Liver (tissue), 8 donors: ENCODE measurements at regions not wholly inside any gene's neighbourhood (a gene's known extent, or its start where the extent isn't known, plus 50 kb on each side); places are given as distances from the start of the nearest gene placed in this dataset.

Experiments
- DNase-seq: peaks from one replicate; pipeline ENCODE4 v3.0.0-alpha.2; 2017; ENCODE audit warnings: low spot score
- H3K27ac ChIP-seq, 2 donors: one replicate each; pipeline ENCODE4 v1.7.0; 2013; ENCODE audit warnings: inconsistent platforms in 2 of 2, low read length in 2 of 2, control low read depth in 1 of 2, low read depth in 1 of 2, mild to moderate bottlenecking in 1 of 2
- H3K27me3 ChIP-seq, 4 donors: one replicate each; pipeline versions ENCODE4 v1.6.1 to v1.7.0; 2013; ENCODE audit warnings: low read length in 3 of 4, inconsistent platforms in 1 of 4, mild to moderate bottlenecking in 1 of 4, moderate library complexity in 1 of 4; ENCODE audit not compliant: control insufficient read depth in 4 of 4, insufficient read depth in 4 of 4
- H3K36me3 ChIP-seq, 4 donors: one replicate each; pipeline versions ENCODE4 v1.6.1 to v1.7.0; 2013; ENCODE audit warnings: low read length in 3 of 4, mild to moderate bottlenecking in 3 of 4, low read depth in 1 of 4, moderate library complexity in 1 of 4; ENCODE audit not compliant: control insufficient read depth in 4 of 4, insufficient read depth in 3 of 4
- H3K4me1 ChIP-seq, 4 donors: one replicate each; pipeline versions ENCODE4 v1.6.1 to v1.7.0; 2013; ENCODE audit warnings: low read length in 3 of 4, mild to moderate bottlenecking in 3 of 4, moderate library complexity in 1 of 4; ENCODE audit not compliant: control insufficient read depth in 4 of 4, insufficient read depth in 4 of 4
- H3K4me3 ChIP-seq, 3 donors: one replicate each; pipeline versions ENCODE4 v1.6.1 to v1.7.0; 2013; ENCODE audit warnings: low read length in 3 of 3, control low read depth in 1 of 3, low read depth in 1 of 3, mild to moderate bottlenecking in 1 of 3
- H3K9ac ChIP-seq, 2 donors: one replicate each; pipeline ENCODE4 v1.7.0; 2013; ENCODE audit warnings: low read length in 2 of 2, mild to moderate bottlenecking in 2 of 2, moderate library complexity in 2 of 2, control low read depth in 1 of 2, low read depth in 1 of 2
- H3K9me3 ChIP-seq, 4 donors: one replicate each; pipeline versions ENCODE4 v1.6.1 to v1.7.0; 2013; ENCODE audit warnings: low read length in 3 of 4; ENCODE audit not compliant: control insufficient read depth in 4 of 4
- ATF3 ChIP-seq: IDR thresholded peaks from 2 replicates; pipeline ENCODE4 v1.6.1; 2016; ENCODE audit warnings: antibody characterized with exemption
- EGR1 ChIP-seq, 2 donors: IDR thresholded peaks; 2 replicates each; pipeline ENCODE4 v1.6.1; 2016 to 2018; ENCODE audit warnings: antibody characterized with exemption in 2 of 2, low read depth in 2 of 2
- FOXA1 ChIP-seq: IDR thresholded peaks from 2 replicates; pipeline ENCODE4 v1.6.1; 2016; ENCODE audit warnings: antibody characterized with exemption
- GABPA ChIP-seq, 2 donors: IDR thresholded peaks in 1 of 2; conservative IDR thresholded peaks in 1 of 2; 2 replicates each; pipeline ENCODE4 v1.6.1; 2016; ENCODE audit warnings: antibody characterized with exemption in 2 of 2, mild to moderate bottlenecking in 1 of 2, moderate library complexity in 1 of 2
- HNF4A ChIP-seq, 2 donors: conservative IDR thresholded peaks; 2 replicates each; pipeline ENCODE4 v1.6.1; 2016; ENCODE audit warnings: antibody characterized with exemption in 2 of 2, mild to moderate bottlenecking in 2 of 2
- HNF4G ChIP-seq: IDR thresholded peaks from 2 replicates; pipeline ENCODE4 v1.6.1; 2016; ENCODE audit warnings: antibody characterized with exemption
- JUND ChIP-seq, 2 donors: IDR thresholded peaks; 2 replicates each; pipeline ENCODE4 v1.6.1; 2016; ENCODE audit warnings: antibody characterized with exemption in 2 of 2
- MAX ChIP-seq: IDR thresholded peaks from 2 replicates; pipeline ENCODE4 v1.6.1; 2016; ENCODE audit warnings: antibody characterized with exemption
- NR2F2 ChIP-seq: IDR thresholded peaks from 2 replicates; pipeline ENCODE4 v1.6.1; 2016; ENCODE audit warnings: antibody characterized with exemption
- RAD21 ChIP-seq, 2 donors: IDR thresholded peaks; 2 replicates each; pipeline ENCODE4 v1.6.1; 2016; ENCODE audit warnings: antibody characterized with exemption in 2 of 2, mild to moderate bottlenecking in 2 of 2
- RXRA ChIP-seq, 2 donors: IDR thresholded peaks; 2 replicates each; pipeline ENCODE4 v1.6.1; 2017 to 2018; ENCODE audit warnings: antibody characterized with exemption in 2 of 2, mild to moderate bottlenecking in 1 of 2
- SP1 ChIP-seq: IDR thresholded peaks from 2 replicates; pipeline ENCODE4 v1.6.1; 2018; ENCODE audit warnings: antibody characterized with exemption, mild to moderate bottlenecking
- TAF1 ChIP-seq: conservative IDR thresholded peaks from 2 replicates; pipeline ENCODE4 v1.6.1; 2016; ENCODE audit warnings: antibody characterized with exemption, mild to moderate bottlenecking
- YY1 ChIP-seq: IDR thresholded peaks from 2 replicates; pipeline ENCODE4 v1.6.1; 2016; ENCODE audit warnings: antibody characterized with exemption, mild to moderate bottlenecking
- ZBTB33 ChIP-seq: IDR thresholded peaks from 2 replicates; pipeline ENCODE4 v1.6.1; 2016; ENCODE audit warnings: antibody characterized with exemption
- WGBS: extraction: QIAGEN DNeasy Blood & Tissue Kit; methylation state at CpG from one replicate; pipeline ENCODE4 v1.1.7; 2013; 5-methylcytosine and 5-hydroxymethylcytosine counted together
- TF ChIP-seq, protein P1 (sequence below): fragments of 150-350 bp; IDR thresholded peaks from 2 replicates; pipeline ENCODE4 v1.5.1; 2017; ENCODE audit warnings: improper control_type of control experiment, low read depth, low read length; ENCODE audit not compliant: missing input control
- TF ChIP-seq, protein P2 (sequence below): IDR thresholded peaks from 2 replicates; pipeline ENCODE4 v1.6.1; 2016; ENCODE audit warnings: antibody characterized with exemption, mild to moderate bottlenecking
- donor health status: healthy.
- donor health status: healthy.
- donor health status: healthy.
- donor health status: healthy.
- donor health status: healthy.

GRCh38 chr3:116969646-116970045 is 260.1 kb downstream of the TUSC7 start:
- H3K9ac ChIP-seq, result no peak overlapping the region
- no peak for DNase-seq
- H3K9me3 ChIP-seq, result no peaks in the 10 kb centered on the region
- peaks cover 0 to 4% (median 1%) of the 10 kb centered on the region in 4 donors for H3K27me3 ChIP-seq
- H3K4me3 ChIP-seq, result no peak overlapping the region
- no peaks in the 10 kb centered on the region for H3K4me1 ChIP-seq
- H3K36me3 ChIP-seq, result no peaks in the 10 kb centered on the region
- 92% methylated on average over 1 of the region's 1 CpG for WGBS
- TF ChIP-seq TAF1, result no peak
- TF ChIP-seq NR2F2, result no peak
- no peak for TF ChIP-seq FOXA1
- TF ChIP-seq RAD21 (IDR thresholded peaks at IDR 0.05), result no peak
- TF ChIP-seq, protein P1, sequence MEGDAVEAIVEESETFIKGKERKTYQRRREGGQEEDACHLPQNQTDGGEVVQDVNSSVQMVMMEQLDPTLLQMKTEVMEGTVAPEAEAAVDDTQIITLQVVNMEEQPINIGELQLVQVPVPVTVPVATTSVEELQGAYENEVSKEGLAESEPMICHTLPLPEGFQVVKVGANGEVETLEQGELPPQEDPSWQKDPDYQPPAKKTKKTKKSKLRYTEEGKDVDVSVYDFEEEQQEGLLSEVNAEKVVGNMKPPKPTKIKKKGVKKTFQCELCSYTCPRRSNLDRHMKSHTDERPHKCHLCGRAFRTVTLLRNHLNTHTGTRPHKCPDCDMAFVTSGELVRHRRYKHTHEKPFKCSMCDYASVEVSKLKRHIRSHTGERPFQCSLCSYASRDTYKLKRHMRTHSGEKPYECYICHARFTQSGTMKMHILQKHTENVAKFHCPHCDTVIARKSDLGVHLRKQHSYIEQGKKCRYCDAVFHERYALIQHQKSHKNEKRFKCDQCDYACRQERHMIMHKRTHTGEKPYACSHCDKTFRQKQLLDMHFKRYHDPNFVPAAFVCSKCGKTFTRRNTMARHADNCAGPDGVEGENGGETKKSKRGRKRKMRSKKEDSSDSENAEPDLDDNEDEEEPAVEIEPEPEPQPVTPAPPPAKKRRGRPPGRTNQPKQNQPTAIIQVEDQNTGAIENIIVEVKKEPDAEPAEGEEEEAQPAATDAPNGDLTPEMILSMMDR, result no peak
- TF ChIP-seq GABPA (IDR thresholded peaks at IDR 0.05 in 1 of 2, conservative IDR thresholded peaks at IDR 0.05 in 1 of 2), result no peak
- no peak for TF ChIP-seq ATF3
- no peak for TF ChIP-seq YY1
- no peak for TF ChIP-seq ZBTB33
- TF ChIP-seq JUND (IDR thresholded peaks at IDR 0.05), result no peak
- TF ChIP-seq RXRA (IDR thresholded peaks at IDR 0.05), result no peak
- no peak for TF ChIP-seq MAX
- H3K27ac ChIP-seq, result no peak overlapping the region

DNA sequence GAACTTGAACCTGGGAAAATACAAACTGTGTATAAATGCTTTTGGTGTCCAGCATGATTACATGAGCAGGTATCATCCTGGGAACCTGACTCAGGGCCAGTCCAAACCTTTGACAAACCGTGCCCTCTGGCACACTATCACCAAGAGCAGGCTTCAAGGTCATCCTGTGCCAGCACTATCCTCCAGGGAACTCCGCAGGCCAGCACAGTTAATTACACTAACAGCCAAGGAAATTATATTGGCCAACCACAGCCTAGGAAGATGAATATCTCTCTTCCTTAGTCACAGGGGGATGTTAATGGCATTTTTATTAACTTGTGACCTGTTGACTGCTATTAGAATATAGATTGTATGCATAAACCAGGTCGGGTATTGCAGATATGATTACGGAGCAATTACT is 262.0 kb downstream of the TUSC7 start:
- peaks cover 0 to 4% (median 2%) of the 10 kb centered on the region in 4 donors for H3K27me3 ChIP-seq
- H3K36me3 ChIP-seq, result no peaks in the 10 kb centered on the region
- H3K27ac ChIP-seq, result no peak overlapping the region
- no peaks in the 10 kb centered on the region for H3K4me1 ChIP-seq
- TF ChIP-seq HNF4G (no peak), RXRA (IDR thresholded peaks at IDR 0.05) (no peak), TAF1 (no peak), MAX (no peak), SP1 (no peak), EGR1 (IDR thresholded peaks at IDR 0.05; ENCODE audit: low read depth in 2 of 2) (no peak), HNF4A (conservative IDR thresholded peaks at IDR 0.05) (no peak), JUND (IDR thresholded peaks at IDR 0.05) (no peak), GABPA (IDR thresholded peaks at IDR 0.05 in 1 of 2, conservative IDR thresholded peaks at IDR 0.05 in 1 of 2) (no peak), NR2F2 (no peak), ATF3 (no peak), RAD21 (IDR thresholded peaks at IDR 0.05) (no peak), ZBTB33 (no peak), YY1 (no peak), FOXA1 (no peak)
- TF ChIP-seq, protein P2, sequence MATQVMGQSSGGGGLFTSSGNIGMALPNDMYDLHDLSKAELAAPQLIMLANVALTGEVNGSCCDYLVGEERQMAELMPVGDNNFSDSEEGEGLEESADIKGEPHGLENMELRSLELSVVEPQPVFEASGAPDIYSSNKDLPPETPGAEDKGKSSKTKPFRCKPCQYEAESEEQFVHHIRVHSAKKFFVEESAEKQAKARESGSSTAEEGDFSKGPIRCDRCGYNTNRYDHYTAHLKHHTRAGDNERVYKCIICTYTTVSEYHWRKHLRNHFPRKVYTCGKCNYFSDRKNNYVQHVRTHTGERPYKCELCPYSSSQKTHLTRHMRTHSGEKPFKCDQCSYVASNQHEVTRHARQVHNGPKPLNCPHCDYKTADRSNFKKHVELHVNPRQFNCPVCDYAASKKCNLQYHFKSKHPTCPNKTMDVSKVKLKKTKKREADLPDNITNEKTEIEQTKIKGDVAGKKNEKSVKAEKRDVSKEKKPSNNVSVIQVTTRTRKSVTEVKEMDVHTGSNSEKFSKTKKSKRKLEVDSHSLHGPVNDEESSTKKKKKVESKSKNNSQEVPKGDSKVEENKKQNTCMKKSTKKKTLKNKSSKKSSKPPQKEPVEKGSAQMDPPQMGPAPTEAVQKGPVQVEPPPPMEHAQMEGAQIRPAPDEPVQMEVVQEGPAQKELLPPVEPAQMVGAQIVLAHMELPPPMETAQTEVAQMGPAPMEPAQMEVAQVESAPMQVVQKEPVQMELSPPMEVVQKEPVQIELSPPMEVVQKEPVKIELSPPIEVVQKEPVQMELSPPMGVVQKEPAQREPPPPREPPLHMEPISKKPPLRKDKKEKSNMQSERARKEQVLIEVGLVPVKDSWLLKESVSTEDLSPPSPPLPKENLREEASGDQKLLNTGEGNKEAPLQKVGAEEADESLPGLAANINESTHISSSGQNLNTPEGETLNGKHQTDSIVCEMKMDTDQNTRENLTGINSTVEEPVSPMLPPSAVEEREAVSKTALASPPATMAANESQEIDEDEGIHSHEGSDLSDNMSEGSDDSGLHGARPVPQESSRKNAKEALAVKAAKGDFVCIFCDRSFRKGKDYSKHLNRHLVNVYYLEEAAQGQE, result no peak
- TF ChIP-seq, protein P1, result no peak
- H3K4me3 ChIP-seq, result no peak overlapping the region
- 47% methylated on average over 4 of the region's 4 CpGs for WGBS
- no peaks in the 10 kb centered on the region for H3K9me3 ChIP-seq
- no peak overlapping the region for H3K9ac ChIP-seq
- DNase-seq, result no peak
